PC-9 (cell line): ENCODE measurements at regions not wholly inside any gene's neighbourhood (a gene's known extent, or its start where the extent isn't known, plus 50 kb on each side); places are given as distances from the start of the nearest gene placed in this dataset.

Source experiments
- EZH2 ChIP-seq: fragments of 200-600 bp; sonication (generic); IDR thresholded peaks from 2 replicates; pipeline ENCODE4 v1.8.0; 2017; ENCODE audit warnings: antibody characterized with exemption, low read depth
- TF ChIP-seq, protein P1 (sequence below): fragments of 200-600 bp; sonication (generic); conservative IDR thresholded peaks from 2 replicates; pipeline ENCODE4 v1.6.1; 2017; ENCODE audit warnings: mixed run types, antibody characterized with exemption, mild to moderate bottlenecking, moderate library complexity

DNA sequence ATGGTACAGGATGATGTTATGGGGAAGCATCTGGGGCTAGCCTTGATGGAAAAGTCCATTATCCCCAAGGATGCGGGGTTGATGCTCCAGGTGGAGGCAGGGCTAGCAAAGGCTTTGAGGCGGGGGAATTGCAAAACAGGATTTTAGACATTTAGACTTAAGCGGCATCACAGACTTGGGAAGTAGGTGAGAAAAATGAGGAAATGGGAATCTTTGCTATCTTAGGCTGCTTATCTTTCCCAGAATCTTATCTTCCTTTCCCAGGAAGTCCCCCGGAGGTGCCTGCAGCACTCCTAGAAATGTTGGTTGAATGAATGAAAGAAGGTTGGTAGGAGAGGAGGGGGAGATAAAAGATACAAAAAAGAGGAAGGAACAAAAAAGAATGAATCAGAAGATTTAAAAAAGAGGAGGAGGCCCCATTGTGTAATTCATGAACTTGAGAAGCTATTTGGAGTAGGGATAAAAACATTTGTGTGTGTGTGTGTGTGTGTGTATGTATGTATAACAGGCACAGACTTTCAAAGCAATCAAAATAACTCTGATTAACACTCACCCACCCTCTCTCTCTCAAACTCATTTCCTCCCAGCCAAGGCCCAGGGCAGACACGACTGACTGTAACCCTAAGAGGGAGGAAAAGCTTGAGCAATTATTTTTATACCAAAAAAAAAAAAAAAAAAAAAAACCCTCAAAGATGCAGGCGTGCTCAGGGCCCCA is 62.5 kb upstream of the TBX3 start:
- TF ChIP-seq, protein P1, sequence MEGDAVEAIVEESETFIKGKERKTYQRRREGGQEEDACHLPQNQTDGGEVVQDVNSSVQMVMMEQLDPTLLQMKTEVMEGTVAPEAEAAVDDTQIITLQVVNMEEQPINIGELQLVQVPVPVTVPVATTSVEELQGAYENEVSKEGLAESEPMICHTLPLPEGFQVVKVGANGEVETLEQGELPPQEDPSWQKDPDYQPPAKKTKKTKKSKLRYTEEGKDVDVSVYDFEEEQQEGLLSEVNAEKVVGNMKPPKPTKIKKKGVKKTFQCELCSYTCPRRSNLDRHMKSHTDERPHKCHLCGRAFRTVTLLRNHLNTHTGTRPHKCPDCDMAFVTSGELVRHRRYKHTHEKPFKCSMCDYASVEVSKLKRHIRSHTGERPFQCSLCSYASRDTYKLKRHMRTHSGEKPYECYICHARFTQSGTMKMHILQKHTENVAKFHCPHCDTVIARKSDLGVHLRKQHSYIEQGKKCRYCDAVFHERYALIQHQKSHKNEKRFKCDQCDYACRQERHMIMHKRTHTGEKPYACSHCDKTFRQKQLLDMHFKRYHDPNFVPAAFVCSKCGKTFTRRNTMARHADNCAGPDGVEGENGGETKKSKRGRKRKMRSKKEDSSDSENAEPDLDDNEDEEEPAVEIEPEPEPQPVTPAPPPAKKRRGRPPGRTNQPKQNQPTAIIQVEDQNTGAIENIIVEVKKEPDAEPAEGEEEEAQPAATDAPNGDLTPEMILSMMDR, result no peak
- no peak for TF ChIP-seq EZH2
